ENCODE measurements at regions not wholly inside any gene's neighbourhood (a gene's known extent, or its start where the extent isn't known, plus 50 kb on each side); places are given as distances from the start of the nearest gene placed in this dataset.

DNA sequence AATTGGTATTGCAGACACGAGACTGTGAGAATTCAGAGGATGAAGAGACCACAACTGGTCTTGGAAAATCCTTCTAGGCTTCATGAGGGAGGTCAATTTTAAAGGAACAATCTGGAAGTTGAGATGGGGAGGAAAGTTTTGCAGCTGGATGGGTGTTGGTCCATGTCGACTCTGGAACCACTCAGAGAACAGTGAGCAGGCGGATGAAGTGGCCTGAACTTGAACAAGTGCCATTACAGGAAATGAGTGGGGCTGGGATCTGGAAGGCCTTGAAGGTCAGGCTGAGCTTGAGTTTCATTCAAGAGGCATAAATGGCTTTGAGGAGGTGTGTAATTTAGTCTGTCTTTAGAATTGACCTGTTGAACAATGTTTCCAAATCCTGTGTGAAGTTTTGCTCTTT lies 140.9 kb downstream of the GALC start:
- no peak for DNase-seq
- WGBS (ENCODE audit: insufficient coverage, low lambda C conversion rate): no CpG with 5 or more reads among the region's 3 CpGs
- no peaks in the 10 kb centered on the region for H3K27me3 ChIP-seq (ENCODE audit: control insufficient read depth, insufficient read depth, low read length)
- H3K4me3 ChIP-seq (ENCODE audit: low read length): no peak overlapping the region
- H3K4me1 ChIP-seq (ENCODE audit: control insufficient read depth, insufficient read depth, low read length): no peaks in the 10 kb centered on the region
- H3K9me3 ChIP-seq (ENCODE audit: control insufficient read depth, low read depth, low read length): no peaks in the 10 kb centered on the region
- no peaks in the 10 kb centered on the region for H3K36me3 ChIP-seq (ENCODE audit: control insufficient read depth, insufficient read depth, low read length)
- no peak overlapping the region for H3K27ac ChIP-seq (ENCODE audit: low read length)

DNA sequence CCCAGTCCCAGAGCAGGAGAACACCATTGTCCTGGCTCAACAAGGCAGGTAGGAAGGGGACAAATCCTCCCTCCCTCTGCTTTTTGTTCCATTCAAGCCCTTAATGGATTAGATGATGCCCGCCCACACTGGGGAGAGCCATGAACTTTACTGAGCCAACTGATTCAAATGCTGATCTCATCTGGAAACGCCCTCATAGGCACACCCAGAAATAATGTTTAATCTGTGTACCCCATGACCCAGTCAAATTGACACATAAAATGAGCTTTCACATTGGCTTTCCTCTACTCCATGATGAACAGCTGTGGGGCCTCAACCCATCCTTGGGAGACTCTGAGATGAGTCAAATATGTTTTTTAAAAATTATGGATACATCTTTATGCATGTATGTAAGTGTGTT lies 141.8 kb downstream of the GALC start:
- Histone ChIP-seq H3K4me1 (ENCODE audit: control insufficient read depth, insufficient read depth, low read length) (no peaks in the 10 kb centered on the region), H3K9me3 (ENCODE audit: control insufficient read depth, low read depth, low read length) (no peaks in the 10 kb centered on the region), H3K27ac (ENCODE audit: low read length) (no peak overlapping the region), H3K27me3 (ENCODE audit: control insufficient read depth, insufficient read depth, low read length) (no peaks in the 10 kb centered on the region), H3K4me3 (ENCODE audit: low read length) (no peak overlapping the region), H3K36me3 (ENCODE audit: control insufficient read depth, insufficient read depth, low read length) (no peaks in the 10 kb centered on the region)
- no peak for DNase-seq
- WGBS (ENCODE audit: insufficient coverage, low lambda C conversion rate): no CpG with 5 or more reads among the region's 2 CpGs

DNA sequence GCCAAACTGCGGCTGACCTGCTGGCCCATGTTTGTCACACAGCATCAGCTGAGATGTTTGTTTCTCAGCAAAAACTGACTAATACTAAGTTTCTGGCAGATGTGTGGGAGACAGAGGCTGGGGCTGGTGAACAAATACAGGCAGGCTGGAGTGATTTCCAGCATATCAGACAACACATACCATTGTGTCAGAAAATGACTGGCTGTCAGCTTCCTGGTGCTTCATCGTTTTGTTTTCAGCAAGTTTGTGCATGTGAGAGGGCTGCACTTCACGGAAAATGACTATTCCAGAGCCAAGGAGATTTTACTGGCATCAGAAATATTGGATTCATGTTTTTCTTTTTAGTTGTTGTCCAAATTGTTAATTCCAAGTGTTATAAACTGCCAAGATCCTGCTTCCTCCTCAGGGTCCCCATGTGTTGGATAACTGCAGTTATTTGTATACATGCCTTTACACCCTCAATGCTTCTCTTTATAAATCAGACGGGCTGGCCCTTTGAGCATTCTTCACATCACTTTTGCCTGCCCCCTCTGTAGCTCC lies 145.7 kb downstream of the GALC start:
- H3K27ac ChIP-seq (ENCODE audit: low read length): no peak overlapping the region
- WGBS (ENCODE audit: insufficient coverage, low lambda C conversion rate): no CpG with 5 or more reads among the region's 4 CpGs
- no peaks in the 10 kb centered on the region for H3K36me3 ChIP-seq (ENCODE audit: control insufficient read depth, insufficient read depth, low read length)
- H3K9me3 ChIP-seq (ENCODE audit: control insufficient read depth, low read depth, low read length): no peaks in the 10 kb centered on the region
- no peaks in the 10 kb centered on the region for H3K27me3 ChIP-seq (ENCODE audit: control insufficient read depth, insufficient read depth, low read length)
- no peak for DNase-seq
- no peaks in the 10 kb centered on the region for H3K4me1 ChIP-seq (ENCODE audit: control insufficient read depth, insufficient read depth, low read length)
- no peak overlapping the region for H3K4me3 ChIP-seq (ENCODE audit: low read length)

- no peaks in the 10 kb centered on the region for H3K9me3 ChIP-seq (ENCODE audit: control insufficient read depth, low read depth, low read length)
- no CpG with 5 or more reads among the region's 2 CpGs for WGBS (ENCODE audit: insufficient coverage, low lambda C conversion rate)
Measured at GRCh38 chr14:87840906-87841305, 152.1 kb downstream of the GALC start.

GRCh38 chr14:87838931-87839330 lies 154.1 kb downstream of the GALC start:
- Histone ChIP-seq H3K27ac (ENCODE audit: low read length) (no peak overlapping the region), H3K9me3 (ENCODE audit: control insufficient read depth, low read depth, low read length) (no peaks in the 10 kb centered on the region), H3K4me1 (ENCODE audit: control insufficient read depth, insufficient read depth, low read length) (no peaks in the 10 kb centered on the region), H3K27me3 (ENCODE audit: control insufficient read depth, insufficient read depth, low read length) (no peaks in the 10 kb centered on the region), H3K4me3 (ENCODE audit: low read length) (no peak overlapping the region), H3K36me3 (ENCODE audit: control insufficient read depth, insufficient read depth, low read length) (no peaks in the 10 kb centered on the region)
- no CpG with 5 or more reads among the region's 2 CpGs for WGBS (ENCODE audit: insufficient coverage, low lambda C conversion rate)
- DNase-seq: no peak

More at GRCh38 chr14:87840906-87841305, 152.1 kb downstream of the GALC start:
- H3K4me3 ChIP-seq (ENCODE audit: low read length): no peak overlapping the region
- DNase-seq: no peak
- H3K4me1 ChIP-seq (ENCODE audit: control insufficient read depth, insufficient read depth, low read length): no peaks in the 10 kb centered on the region
- H3K36me3 ChIP-seq (ENCODE audit: control insufficient read depth, insufficient read depth, low read length): no peaks in the 10 kb centered on the region
- no peak overlapping the region for H3K27ac ChIP-seq (ENCODE audit: low read length)
- no peaks in the 10 kb centered on the region for H3K27me3 ChIP-seq (ENCODE audit: control insufficient read depth, insufficient read depth, low read length)

GRCh38 chr14:87837296-87837695 lies 155.7 kb downstream of the GALC start:
- Histone ChIP-seq H3K4me1 (ENCODE audit: control insufficient read depth, insufficient read depth, low read length) (no peaks in the 10 kb centered on the region), H3K36me3 (ENCODE audit: control insufficient read depth, insufficient read depth, low read length) (no peaks in the 10 kb centered on the region), H3K27ac (ENCODE audit: low read length) (no peak overlapping the region), H3K9me3 (ENCODE audit: control insufficient read depth, low read depth, low read length) (no peaks in the 10 kb centered on the region), H3K4me3 (ENCODE audit: low read length) (no peak overlapping the region), H3K27me3 (ENCODE audit: control insufficient read depth, insufficient read depth, low read length) (no peaks in the 10 kb centered on the region)
- no CpG with 5 or more reads among the region's 1 CpG for WGBS (ENCODE audit: insufficient coverage, low lambda C conversion rate)
- no peak for DNase-seq

GRCh38 chr14:87834594-87834993 lies 158.4 kb downstream of the GALC start:
- no peak overlapping the region for H3K27ac ChIP-seq (ENCODE audit: low read length)
- WGBS (ENCODE audit: insufficient coverage, low lambda C conversion rate): no CpG with 5 or more reads among the region's 1 CpG

GRCh38 chr14:87833026-87833425 lies 160.0 kb downstream of the GALC start:
- DNase-seq: no peak
- Histone ChIP-seq H3K9me3 (ENCODE audit: control insufficient read depth, low read depth, low read length) (no peaks in the 10 kb centered on the region), H3K27ac (ENCODE audit: low read length) (no peak overlapping the region), H3K27me3 (ENCODE audit: control insufficient read depth, insufficient read depth, low read length) (no peaks in the 10 kb centered on the region), H3K4me1 (ENCODE audit: control insufficient read depth, insufficient read depth, low read length) (no peaks in the 10 kb centered on the region), H3K36me3 (ENCODE audit: control insufficient read depth, insufficient read depth, low read length) (no peaks in the 10 kb centered on the region), H3K4me3 (ENCODE audit: low read length) (no peak overlapping the region)
- WGBS (ENCODE audit: insufficient coverage, low lambda C conversion rate): 100% methylated on average over 1 of the region's 1 CpG

More at GRCh38 chr14:87834594-87834993, 158.4 kb downstream of the GALC start:
- Histone ChIP-seq H3K36me3 (ENCODE audit: control insufficient read depth, insufficient read depth, low read length) (no peaks in the 10 kb centered on the region), H3K4me3 (ENCODE audit: low read length) (no peak overlapping the region), H3K27me3 (ENCODE audit: control insufficient read depth, insufficient read depth, low read length) (no peaks in the 10 kb centered on the region), H3K4me1 (ENCODE audit: control insufficient read depth, insufficient read depth, low read length) (no peaks in the 10 kb centered on the region), H3K9me3 (ENCODE audit: control insufficient read depth, low read depth, low read length) (no peaks in the 10 kb centered on the region)
- DNase-seq: no peak

DNA sequence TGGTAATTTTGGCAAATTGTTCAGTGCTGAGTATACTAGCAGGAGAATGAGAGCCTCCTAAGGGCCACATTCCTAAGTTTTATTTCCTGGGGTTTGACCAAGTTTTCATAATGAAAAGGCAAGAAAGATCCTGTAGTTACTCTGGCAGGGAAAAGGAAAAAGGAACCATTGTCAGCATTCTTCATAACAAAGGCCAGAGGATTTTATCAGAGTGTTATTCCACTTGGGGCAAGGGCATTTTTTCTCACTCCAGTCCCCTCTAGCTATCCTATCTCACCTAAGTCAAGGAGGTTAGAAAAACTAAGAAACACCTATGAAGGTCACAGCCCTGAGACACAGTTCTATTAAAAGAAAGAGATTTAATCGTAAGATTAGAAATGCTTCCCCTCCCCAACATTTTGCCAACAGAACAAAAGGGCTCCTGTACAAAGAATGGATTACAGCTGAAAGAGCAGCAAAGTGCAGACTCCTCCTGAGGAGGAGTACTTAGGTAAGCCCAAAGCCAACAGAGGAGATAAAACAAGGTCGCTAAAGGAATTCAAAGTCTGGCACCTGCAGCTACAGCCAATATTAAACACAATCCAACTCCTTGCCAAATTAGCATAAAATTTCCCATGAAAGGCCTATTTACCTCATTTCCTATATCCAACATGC lies 162.4 kb downstream of the GALC start:
- H3K9me3 ChIP-seq (ENCODE audit: control insufficient read depth, low read depth, low read length): no peaks in the 10 kb centered on the region

DNA sequence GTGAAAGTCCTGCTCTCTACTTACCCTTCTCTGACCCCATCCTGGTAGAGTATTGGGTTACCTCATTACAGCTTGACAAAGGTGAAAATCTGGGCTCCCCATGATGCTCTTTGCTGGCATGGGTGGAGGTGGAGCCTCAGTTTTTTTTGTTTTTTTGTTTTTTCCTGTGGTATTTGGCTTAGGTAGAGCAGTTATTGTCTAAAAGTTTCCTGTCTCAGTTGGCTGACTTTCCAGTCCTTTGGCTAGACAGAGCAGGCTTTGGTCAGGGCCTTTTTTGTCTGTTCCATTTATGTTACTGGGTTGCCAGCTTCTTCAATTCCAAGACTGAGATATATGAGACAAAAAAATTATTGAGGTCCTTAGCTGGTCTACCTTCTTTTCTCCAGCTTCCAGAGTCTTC lies 163.4 kb downstream of the GALC start:
- H3K4me3 ChIP-seq (ENCODE audit: low read length): no peak overlapping the region
- no peaks in the 10 kb centered on the region for H3K27me3 ChIP-seq (ENCODE audit: control insufficient read depth, insufficient read depth, low read length)
- H3K9me3 ChIP-seq (ENCODE audit: control insufficient read depth, low read depth, low read length): no peaks in the 10 kb centered on the region
- DNase-seq: no peak
- no peak overlapping the region for H3K27ac ChIP-seq (ENCODE audit: low read length)
- H3K4me1 ChIP-seq (ENCODE audit: control insufficient read depth, insufficient read depth, low read length): no peaks in the 10 kb centered on the region
- no peaks in the 10 kb centered on the region for H3K36me3 ChIP-seq (ENCODE audit: control insufficient read depth, insufficient read depth, low read length)

More for the DNA sequence above, 162.4 kb downstream of the GALC start:
- no peak for DNase-seq
- no peaks in the 10 kb centered on the region for H3K36me3 ChIP-seq (ENCODE audit: control insufficient read depth, insufficient read depth, low read length)
- H3K27ac ChIP-seq (ENCODE audit: low read length): no peak overlapping the region
- H3K27me3 ChIP-seq (ENCODE audit: control insufficient read depth, insufficient read depth, low read length): no peaks in the 10 kb centered on the region
- no peak overlapping the region for H3K4me3 ChIP-seq (ENCODE audit: low read length)
- no CpG with 5 or more reads among the region's 2 CpGs for WGBS (ENCODE audit: insufficient coverage, low lambda C conversion rate)
- H3K4me1 ChIP-seq (ENCODE audit: control insufficient read depth, insufficient read depth, low read length): no peaks in the 10 kb centered on the region

GRCh38 chr14:87824266-87824665 lies 168.7 kb downstream of the GALC start:
- no peaks in the 10 kb centered on the region for H3K4me1 ChIP-seq (ENCODE audit: control insufficient read depth, insufficient read depth, low read length)
- no peak overlapping the region for H3K4me3 ChIP-seq (ENCODE audit: low read length)
- no peaks in the 10 kb centered on the region for H3K27me3 ChIP-seq (ENCODE audit: control insufficient read depth, insufficient read depth, low read length)
- no peaks in the 10 kb centered on the region for H3K9me3 ChIP-seq (ENCODE audit: control insufficient read depth, low read depth, low read length)
- no peak overlapping the region for H3K27ac ChIP-seq (ENCODE audit: low read length)
- H3K36me3 ChIP-seq (ENCODE audit: control insufficient read depth, insufficient read depth, low read length): no peaks in the 10 kb centered on the region
- DNase-seq: no peak

Measured in large intestine (tissue), 3 donors.